GM12891 (cell line): ENCODE measurements at regions not wholly inside any gene's neighbourhood (a gene's known extent, or its start where the extent isn't known, plus 50 kb on each side); places are given as distances from the start of the nearest gene placed in this dataset.
"Not testable (repeated sequence)": the region's sequence is repeated elsewhere in the genome, so short reads cannot be mapped to it uniquely, and the experiment has no call there.

Experiments
- PAX5 ChIP-seq: IDR thresholded peaks from 2 replicates; pipeline ENCODE4 v1.6.1; 2011; ENCODE audit warnings: low read length, moderate library complexity, mild to moderate bottlenecking; ENCODE audit not compliant: insufficient read depth, severe bottlenecking
- POLR2AphosphoS5 ChIP-seq: IDR thresholded peaks from 2 replicates; pipeline ENCODE4 v1.6.1; 2011; ENCODE audit warnings: low read depth, low read length, control low read depth

DNA sequence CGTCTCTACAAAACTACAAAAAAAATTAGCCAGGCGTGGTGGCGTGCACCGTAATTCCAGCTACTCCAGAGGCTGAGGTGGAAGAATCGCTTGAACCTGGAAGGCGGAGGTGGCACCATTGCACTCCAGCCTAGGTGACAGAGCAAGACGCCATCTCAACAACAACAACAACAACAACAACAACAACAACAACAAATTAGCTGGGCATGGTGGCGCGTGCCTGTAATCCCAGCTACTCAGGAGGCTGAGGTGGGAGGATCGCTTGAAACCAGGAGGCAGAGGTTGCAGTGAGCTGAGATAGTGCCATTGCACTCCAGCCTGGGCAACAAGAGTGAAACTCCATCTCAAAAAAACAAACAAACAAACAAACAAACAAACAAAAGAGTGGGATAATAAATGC lies 219.9 kb upstream of the SGK1 start:
- not testable (repeated sequence) for TF ChIP-seq POLR2AphosphoS5, PAX5
